Hepatocyte (in vitro differentiated cells): ENCODE measurements at regions not wholly inside any gene's neighbourhood (a gene's known extent, or its start where the extent isn't known, plus 50 kb on each side); places are given as distances from the start of the nearest gene placed in this dataset.

Experiments
- DNase-seq: peaks from one replicate; pipeline ENCODE4 v3.0.0-alpha.2; 2016; ENCODE audit warnings: low spot score
- H2AFZ ChIP-seq: fragments of 200-600 bp; sonication (generic); 2 replicates; pipeline ENCODE4 v1.6.0; 2016; ENCODE audit warnings: antibody characterized with exemption, mild to moderate bottlenecking
- H3K27ac ChIP-seq: fragments of 200-600 bp; sonication (generic); 2 replicates; pipeline ENCODE4 v1.5.1; 2016; ENCODE audit warnings: mild to moderate bottlenecking
- H3K27me3 ChIP-seq: fragments of 200-600 bp; sonication (generic); 2 replicates; pipeline ENCODE4 v1.6.1; 2016
- H3K36me3 ChIP-seq: fragments of 200-600 bp; sonication (generic); replicated peaks from 2 replicates; pipeline ENCODE4 v1.5.1; 2016; ENCODE audit warnings: low read depth; ENCODE audit not compliant: insufficient read depth
- H3K4me1 ChIP-seq: fragments of 200-600 bp; sonication (generic); 2 replicates; pipeline ENCODE4 v1.5.1; 2016; ENCODE audit warnings: mild to moderate bottlenecking, moderate library complexity; ENCODE audit not compliant: insufficient read depth
- H3K4me2 ChIP-seq: fragments of 200-600 bp; sonication (generic); 2 replicates; pipeline ENCODE4 v1.6.0; 2016
- H3K4me3 ChIP-seq: fragments of 200-600 bp; sonication (generic); 2 replicates; pipeline ENCODE4 v1.5.1; 2016; ENCODE audit warnings: mild to moderate bottlenecking
- H3K79me2 ChIP-seq: fragments of 200-600 bp; sonication (generic); 2 replicates; pipeline ENCODE4 v1.6.0; 2017; ENCODE audit warnings: mild to moderate bottlenecking
- H3K9me2 ChIP-seq: fragments of 200-600 bp; sonication (generic); replicated peaks from 2 replicates; pipeline ENCODE4 v1.6.0; 2017; ENCODE audit warnings: mild to moderate bottlenecking; ENCODE audit not compliant: insufficient read depth
- H3K9me3 ChIP-seq: fragments of 200-600 bp; sonication (generic); 2 replicates; pipeline ENCODE4 v1.5.1; 2016; ENCODE audit warnings: low read depth, mild to moderate bottlenecking
- H4K20me1 ChIP-seq: fragments of 200-600 bp; sonication (generic); 2 replicates; pipeline ENCODE4 v1.6.0; 2016; ENCODE audit warnings: mild to moderate bottlenecking; ENCODE audit not compliant: insufficient read depth, poor library complexity, severe bottlenecking
- EZH2 ChIP-seq: fragments of 200-600 bp; sonication (generic); IDR thresholded peaks from 2 replicates; pipeline ENCODE4 v1.6.1; 2016; ENCODE audit warnings: antibody characterized with exemption, mild to moderate bottlenecking, borderline replicate concordance
- EZH2phosphoT487 ChIP-seq: fragments of 200-600 bp; sonication (generic); IDR thresholded peaks from one replicate; pipeline ENCODE4 v1.6.1; 2018; ENCODE audit warnings: antibody characterized with exemption, mild to moderate bottlenecking, low read depth, moderate library complexity; ENCODE audit not compliant: unreplicated experiment, severe bottlenecking
- WGBS: methylation state at CpG from one replicate; pipeline ENCODE4 v1.1.6; 2016; ENCODE audit warnings: low lambda C conversion rate; ENCODE audit errors: missing lambda C conversion rate; 5-methylcytosine and 5-hydroxymethylcytosine counted together
- TF ChIP-seq, protein P1 (sequence below): fragments of 200-600 bp; sonication (generic); IDR thresholded peaks from 2 replicates; pipeline ENCODE4 v1.5.1; 2016; ENCODE audit warnings: antibody characterized with exemption, mild to moderate bottlenecking; ENCODE audit not compliant: poor library complexity

DNA sequence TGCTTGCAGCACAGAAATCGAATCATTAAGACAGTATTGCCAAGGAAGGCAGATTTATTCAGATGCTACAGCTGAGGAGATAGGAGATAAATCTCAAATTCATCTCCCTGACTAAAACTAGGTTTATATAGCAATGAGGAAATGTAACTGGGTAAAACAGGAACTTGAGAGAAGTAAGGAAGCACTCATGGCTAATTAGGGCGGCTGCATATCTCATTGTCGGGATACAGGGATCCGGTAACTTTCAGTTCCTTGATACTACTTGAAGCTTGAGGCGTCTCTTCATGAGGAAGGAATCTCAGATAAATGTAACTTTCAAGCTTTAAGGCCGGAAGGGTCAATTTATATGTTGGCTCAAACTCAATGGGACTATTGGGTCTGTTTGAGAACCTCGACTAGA is 129.2 kb upstream of the WDR1 start:
- TF ChIP-seq EZH2 (no peak), EZH2phosphoT487 (no peak)
- TF ChIP-seq, protein P1, sequence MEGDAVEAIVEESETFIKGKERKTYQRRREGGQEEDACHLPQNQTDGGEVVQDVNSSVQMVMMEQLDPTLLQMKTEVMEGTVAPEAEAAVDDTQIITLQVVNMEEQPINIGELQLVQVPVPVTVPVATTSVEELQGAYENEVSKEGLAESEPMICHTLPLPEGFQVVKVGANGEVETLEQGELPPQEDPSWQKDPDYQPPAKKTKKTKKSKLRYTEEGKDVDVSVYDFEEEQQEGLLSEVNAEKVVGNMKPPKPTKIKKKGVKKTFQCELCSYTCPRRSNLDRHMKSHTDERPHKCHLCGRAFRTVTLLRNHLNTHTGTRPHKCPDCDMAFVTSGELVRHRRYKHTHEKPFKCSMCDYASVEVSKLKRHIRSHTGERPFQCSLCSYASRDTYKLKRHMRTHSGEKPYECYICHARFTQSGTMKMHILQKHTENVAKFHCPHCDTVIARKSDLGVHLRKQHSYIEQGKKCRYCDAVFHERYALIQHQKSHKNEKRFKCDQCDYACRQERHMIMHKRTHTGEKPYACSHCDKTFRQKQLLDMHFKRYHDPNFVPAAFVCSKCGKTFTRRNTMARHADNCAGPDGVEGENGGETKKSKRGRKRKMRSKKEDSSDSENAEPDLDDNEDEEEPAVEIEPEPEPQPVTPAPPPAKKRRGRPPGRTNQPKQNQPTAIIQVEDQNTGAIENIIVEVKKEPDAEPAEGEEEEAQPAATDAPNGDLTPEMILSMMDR, result no peak
- H3K9me3 ChIP-seq, result no peaks in the 10 kb centered on the region

GRCh38 chr4:10243856-10244255 is 127.3 kb upstream of the WDR1 start:
- H3K4me1 ChIP-seq, result no peaks in the 10 kb centered on the region
- H3K9me3 ChIP-seq, result no peaks in the 10 kb centered on the region
- H3K4me3 ChIP-seq, result no peak overlapping the region
- TF ChIP-seq EZH2, result no peak
- TF ChIP-seq EZH2phosphoT487, result no peak
- TF ChIP-seq, protein P1, result no peak
- DNase-seq, result no peak
- no peaks in the 10 kb centered on the region for H3K79me2 ChIP-seq
- WGBS, result 81% methylated on average over 2 of the region's 2 CpGs
- no peaks in the 10 kb centered on the region for H3K27me3 ChIP-seq
- no peaks in the 10 kb centered on the region for H3K36me3 ChIP-seq
- no peaks in the 10 kb centered on the region for H4K20me1 ChIP-seq
- H2AFZ ChIP-seq, result no peak overlapping the region
- no peak overlapping the region for H3K27ac ChIP-seq
- no peaks in the 10 kb centered on the region for H3K9me2 ChIP-seq
- no peak overlapping the region for H3K4me2 ChIP-seq

More for the DNA sequence above, 129.2 kb upstream of the WDR1 start:
- Histone ChIP-seq H3K4me3 (no peak overlapping the region), H3K9me2 (no peaks in the 10 kb centered on the region), H4K20me1 (no peaks in the 10 kb centered on the region), H3K27ac (no peak overlapping the region), H3K36me3 (no peaks in the 10 kb centered on the region), H3K79me2 (no peaks in the 10 kb centered on the region), H3K27me3 (no peaks in the 10 kb centered on the region), H2AFZ (no peak overlapping the region), H3K4me2 (no peak overlapping the region), H3K4me1 (no peaks in the 10 kb centered on the region)
- DNase-seq, result no peak
- WGBS, result 91% methylated on average over 7 of the region's 7 CpGs

DNA sequence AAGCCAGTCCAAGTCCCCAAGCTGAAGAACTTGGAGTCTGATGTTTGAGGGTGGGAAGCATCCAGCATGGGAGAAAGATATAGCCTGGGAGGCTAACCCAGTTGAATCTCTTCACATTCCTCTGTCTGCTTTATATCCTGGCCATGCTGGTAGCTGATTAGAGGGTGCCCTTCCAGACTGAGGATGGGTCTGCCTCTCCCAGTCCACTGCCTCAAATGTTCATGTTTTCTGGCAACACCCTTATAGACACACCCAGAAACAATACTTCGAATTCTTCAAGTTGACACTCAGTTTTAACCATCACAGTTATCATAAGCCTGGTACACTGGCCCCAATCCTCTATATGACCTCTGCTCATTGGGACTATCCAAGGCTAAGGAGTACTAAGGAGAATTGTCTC is 124.1 kb upstream of the WDR1 start:
- WGBS, result 6% methylated on average over 1 of the region's 1 CpG

More for the DNA sequence above, 124.1 kb upstream of the WDR1 start:
- H2AFZ ChIP-seq, result no peak overlapping the region
- H3K9me2 ChIP-seq, result no peaks in the 10 kb centered on the region
- no peak for TF ChIP-seq EZH2
- TF ChIP-seq EZH2phosphoT487, result no peak
- TF ChIP-seq, protein P1, result no peak
- no peaks in the 10 kb centered on the region for H4K20me1 ChIP-seq
- H3K79me2 ChIP-seq, result no peaks in the 10 kb centered on the region
- no peaks in the 10 kb centered on the region for H3K36me3 ChIP-seq
- H3K27me3 ChIP-seq, result no peaks in the 10 kb centered on the region
- no peak for DNase-seq
- H3K9me3 ChIP-seq, result no peaks in the 10 kb centered on the region
- no peak overlapping the region for H3K4me2 ChIP-seq
- no peak overlapping the region for H3K4me3 ChIP-seq
- H3K4me1 ChIP-seq, result no peaks in the 10 kb centered on the region
- H3K27ac ChIP-seq, result no peak overlapping the region
